ACHN (cell line): ENCODE measurements at regions not wholly inside any gene's neighbourhood (a gene's known extent, or its start where the extent isn't known, plus 50 kb on each side); places are given as distances from the start of the nearest gene placed in this dataset.

Experiments used
- DNase-seq: peaks from one replicate; pipeline ENCODE4 v3.0.0-alpha.2; 2015
- in situ Hi-C: cut with HindIII; loops from 2 replicates; pipeline ENCODE4 v1.10.0; 2017; ENCODE audit warnings: low sequenced_read_pairs, low pct_ligation_motif_present, low pct_unique_long_range_greater_than_20kb

- in situ Hi-C loops, result no loop called here
- no peak for DNase-seq
Observed at GRCh38 chr6:137738931-137739504, 128.0 kb upstream of the TNFAIP3 start.

- in situ Hi-C loops, result no loop called here
Observed at GRCh38 chr6:137739544-137739943, 127.5 kb upstream of the TNFAIP3 start.

GRCh38 chr6:137740091-137740755 lies 126.8 kb upstream of the TNFAIP3 start:
- in situ Hi-C loops, result no loop called here

More at GRCh38 chr6:137739544-137739943, 127.5 kb upstream of the TNFAIP3 start:
- DNase-seq, result no peak

GRCh38 chr6:137740967-137741761 lies 125.9 kb upstream of the TNFAIP3 start:
- DNase-seq, result no peak
- in situ Hi-C loops, result no loop called here

More at GRCh38 chr6:137740091-137740755, 126.8 kb upstream of the TNFAIP3 start:
- DNase-seq, result no peak

- in situ Hi-C loops, result no loop called here
- DNase-seq, result no peak
Observed at GRCh38 chr6:137743493-137743892, 123.6 kb upstream of the TNFAIP3 start.

- no peak for DNase-seq
- in situ Hi-C loops, result no loop called here
Observed at GRCh38 chr6:137744877-137745276, 122.2 kb upstream of the TNFAIP3 start.

- in situ Hi-C loops, result no loop called here
- DNase-seq, result no peak
Observed at GRCh38 chr6:137745321-137745720, 121.7 kb upstream of the TNFAIP3 start.

GRCh38 chr6:137746264-137746663 lies 120.8 kb upstream of the TNFAIP3 start:
- no peak for DNase-seq
- in situ Hi-C loops, result no loop called here

- no peak for DNase-seq
Observed at GRCh38 chr6:137749696-137750211, 117.3 kb upstream of the TNFAIP3 start.

GRCh38 chr6:137750297-137750696 lies 116.8 kb upstream of the TNFAIP3 start:
- in situ Hi-C loops, result no loop called here
- DNase-seq, result no peak

More at GRCh38 chr6:137749696-137750211, 117.3 kb upstream of the TNFAIP3 start:
- in situ Hi-C loops, result no loop called here

GRCh38 chr6:137751768-137752560 lies 115.1 kb upstream of the TNFAIP3 start:
- in situ Hi-C loops, result no loop called here
- no peak for DNase-seq

- in situ Hi-C loops, result no loop called here
Observed at GRCh38 chr6:137754366-137754765, 112.7 kb upstream of the TNFAIP3 start.

GRCh38 chr6:137754866-137755265 lies 112.2 kb upstream of the TNFAIP3 start:
- DNase-seq, result no peak
- in situ Hi-C loops, result no loop called here

More at GRCh38 chr6:137754366-137754765, 112.7 kb upstream of the TNFAIP3 start:
- DNase-seq, result no peak

- in situ Hi-C loops, result no loop called here
Observed at GRCh38 chr6:137755284-137755683, 111.8 kb upstream of the TNFAIP3 start.

GRCh38 chr6:137756788-137757187 lies 110.3 kb upstream of the TNFAIP3 start:
- in situ Hi-C loops, result no loop called here

More at GRCh38 chr6:137755284-137755683, 111.8 kb upstream of the TNFAIP3 start:
- no peak for DNase-seq

GRCh38 chr6:137758661-137759060 lies 108.4 kb upstream of the TNFAIP3 start:
- in situ Hi-C loops, result no loop called here
- DNase-seq, result no peak

More at GRCh38 chr6:137756788-137757187, 110.3 kb upstream of the TNFAIP3 start:
- no peak for DNase-seq

GRCh38 chr6:137759624-137760023 lies 107.4 kb upstream of the TNFAIP3 start:
- no peak for DNase-seq
- in situ Hi-C loops, result no loop called here

GRCh38 chr6:137761072-137761471 lies 106.0 kb upstream of the TNFAIP3 start:
- in situ Hi-C loops, result no loop called here
- no peak for DNase-seq
